WTC11 (cell line): ENCODE measurements at regions not wholly inside any gene's neighbourhood (a gene's known extent, or its start where the extent isn't known, plus 50 kb on each side); places are given as distances from the start of the nearest gene placed in this dataset.

Source experiments
- ATAC-seq: fragments of 200-7000 bp; cut with Tn5 transposase; 2 replicates; pipeline ENCODE4 v1.10.0; 2021; ENCODE audit warnings: mild to moderate bottlenecking, moderate library complexity
- CTCF ChIA-PET: fragments of 300-600 bp; sonication (Branson Sonifier 250); formaldehyde crosslinking; loops from one replicate; lab custom pipeline; 2021; ENCODE audit warnings: antibody characterized with exemption; lab: Charles Lee
- POLR2A ChIA-PET: fragments of 350-600 bp; sonication (Branson Sonifier 250); formaldehyde crosslinking; loops from one replicate; lab custom pipeline; 2021; ENCODE audit warnings: antibody characterized with exemption; lab: Charles Lee
- DNase-seq: peaks from one replicate; pipeline ENCODE4 v3.0.0; 2021; ENCODE audit warnings: low spot score
- H3K27ac Mint-ChIP-seq: 2 replicates; pipeline ENCODE4 v1.8.0; 2021; ENCODE audit warnings: mixed read lengths
- H3K27me3 Mint-ChIP-seq: 2 replicates; pipeline ENCODE4 v1.8.0; 2021; ENCODE audit warnings: low read depth, mild to moderate bottlenecking, moderate library complexity, mixed read lengths
- H3K36me3 Mint-ChIP-seq: 2 replicates; pipeline ENCODE4 v1.8.0; 2021; ENCODE audit warnings: mixed read lengths
- H3K4me1 Mint-ChIP-seq: 2 replicates; pipeline ENCODE4 v1.8.0; 2022; ENCODE audit warnings: mixed read lengths
- H3K4me3 Mint-ChIP-seq: 2 replicates; pipeline ENCODE4 v1.8.0; 2021; ENCODE audit warnings: mild to moderate bottlenecking, moderate library complexity, mixed read lengths
- H3K9me3 Mint-ChIP-seq: 2 replicates; pipeline ENCODE4 v1.8.0; 2021; ENCODE audit warnings: mixed read lengths
- ARID4B ChIP-seq: sonication (generic); formaldehyde crosslinking; IDR thresholded peaks from 2 replicates; pipeline ENCODE4 v1.8.0; 2023; ENCODE audit warnings: missing genetic modification reagents, mild to moderate bottlenecking, borderline replicate concordance
- CREM ChIP-seq: sonication (generic); formaldehyde crosslinking; IDR thresholded peaks from 2 replicates; pipeline ENCODE4 v1.8.1; 2022; ENCODE audit warnings: mild to moderate bottlenecking, missing genetic modification reagents, moderate library complexity
- ESRRA ChIP-seq: sonication (generic); formaldehyde crosslinking; IDR thresholded peaks from 2 replicates; pipeline ENCODE4 v1.8.1; 2022; ENCODE audit warnings: mild to moderate bottlenecking, missing genetic modification reagents, borderline replicate concordance
- ETV6 ChIP-seq: sonication (generic); formaldehyde crosslinking; IDR thresholded peaks from 2 replicates; pipeline ENCODE4 v1.8.1; 2022; ENCODE audit warnings: mild to moderate bottlenecking, missing genetic modification reagents
- HMGA2 ChIP-seq: fragments of 250-450 bp; sonication (Bioruptor Pico); IDR thresholded peaks from 2 replicates; pipeline ENCODE4 v1.4.0; 2021; ENCODE audit warnings: mild to moderate bottlenecking, moderate library complexity
- HMGXB4 ChIP-seq: sonication (generic); formaldehyde crosslinking; IDR thresholded peaks from 2 replicates; pipeline ENCODE4 v1.8.1; 2023; ENCODE audit warnings: mild to moderate bottlenecking, moderate library complexity, missing genetic modification reagents
- IRF2 ChIP-seq: sonication (generic); formaldehyde crosslinking; IDR thresholded peaks from 2 replicates; pipeline ENCODE4 v1.8.0; 2022; ENCODE audit warnings: low read depth, missing genetic modification reagents, borderline replicate concordance
- KAT7 ChIP-seq: sonication (generic); formaldehyde crosslinking; IDR thresholded peaks from 2 replicates; pipeline ENCODE4 v1.8.1; 2023; ENCODE audit warnings: missing genetic modification reagents, mild to moderate bottlenecking, borderline replicate concordance
- NFE2L1 ChIP-seq: sonication (generic); formaldehyde crosslinking; IDR thresholded peaks from 2 replicates; pipeline ENCODE4 v1.8.1; 2023; ENCODE audit warnings: missing genetic modification reagents
- NR3C1 ChIP-seq: sonication (generic); formaldehyde crosslinking; conservative IDR thresholded peaks from 2 replicates; pipeline ENCODE4 v1.8.1; 2023; ENCODE audit warnings: low read depth, mild to moderate bottlenecking, missing genetic modification reagents
- PRDM15 ChIP-seq: sonication (generic); formaldehyde crosslinking; IDR thresholded peaks from 2 replicates; pipeline ENCODE4 v1.8.0; 2022; ENCODE audit warnings: missing genetic modification reagents
- PREB ChIP-seq: sonication (generic); formaldehyde crosslinking; IDR thresholded peaks from 2 replicates; pipeline ENCODE4 v1.8.1; 2022; ENCODE audit warnings: mild to moderate bottlenecking, missing genetic modification reagents, moderate library complexity, borderline replicate concordance
- RELA ChIP-seq: sonication (generic); formaldehyde crosslinking; IDR thresholded peaks from 2 replicates; pipeline ENCODE4 v1.8.1; 2022; ENCODE audit warnings: missing genetic modification reagents, mild to moderate bottlenecking, borderline replicate concordance
- TEAD4 ChIP-seq: sonication (generic); formaldehyde crosslinking; IDR thresholded peaks from 2 replicates; pipeline ENCODE4 v1.8.0; 2022; ENCODE audit warnings: mild to moderate bottlenecking, missing genetic modification reagents
- ZBTB43 ChIP-seq: sonication (generic); formaldehyde crosslinking; IDR thresholded peaks from 2 replicates; pipeline ENCODE4 v1.8.1; 2023; ENCODE audit warnings: mild to moderate bottlenecking, missing genetic modification reagents
- ZMAT4 ChIP-seq: fragments of 250-450 bp; sonication (Bioruptor Pico); IDR thresholded peaks from 2 replicates; pipeline ENCODE4 v1.9.0; 2021; ENCODE audit warnings: mild to moderate bottlenecking
- ZNF281 ChIP-seq: sonication (generic); formaldehyde crosslinking; IDR thresholded peaks from 2 replicates; pipeline ENCODE4 v1.8.0; 2023; ENCODE audit warnings: mild to moderate bottlenecking, missing genetic modification reagents
- ZNF416 ChIP-seq: fragments of 250-450 bp; sonication (Bioruptor Pico); IDR thresholded peaks from 2 replicates; pipeline ENCODE4 v1.9.0; 2021; ENCODE audit warnings: mild to moderate bottlenecking, inconsistent platforms

- TF ChIP-seq HMGXB4 (no peak), ETV6 (no peak), ARID4B (no peak), KAT7 (CRISPR knock-in tag) (no peak), PRDM15 (no peak), HMGA2 (CRISPR knock-in tag) (no peak), RELA (CRISPR knock-in tag) (no peak), TEAD4 (no peak), ESRRA (CRISPR knock-in tag) (no peak)
- peaks cover 13% of the 10 kb centered on the region for H3K4me1 Mint-ChIP-seq
- no peaks in the 10 kb centered on the region for H3K27me3 Mint-ChIP-seq
- no peaks in the 10 kb centered on the region for H3K9me3 Mint-ChIP-seq
- no peaks in the 10 kb centered on the region for H3K36me3 Mint-ChIP-seq
- CTCF ChIA-PET: interaction anchor here (1.2 kb wide), 1 partner anchor 253 kb away, joined by 4 read pairs; no protein-coding TSS in a partner anchor
- H3K27ac Mint-ChIP-seq: no peak overlapping the region
- H3K4me3 Mint-ChIP-seq: no peak overlapping the region
- no peak for DNase-seq
- no peak for ATAC-seq
- POLR2A ChIA-PET: no interaction called here
These were observed 91.9 kb upstream of the NPY start for GRCh38 chr7:24192053-24192452.

- Mint-ChIP-seq H3K27me3 (no peaks in the 10 kb centered on the region), H3K9me3 (no peaks in the 10 kb centered on the region), H3K4me3 (no peak overlapping the region), H3K36me3 (no peaks in the 10 kb centered on the region), H3K27ac (no peak overlapping the region), H3K4me1 (peaks cover 13% of the 10 kb centered on the region)
- no peak for ATAC-seq
- no peak for DNase-seq
- POLR2A ChIA-PET: no interaction called here
- TF ChIP-seq IRF2 (CRISPR knock-in tag): no peak
- TF ChIP-seq ZNF281: no peak
- no peak for TF ChIP-seq PREB (CRISPR knock-in tag)
- TF ChIP-seq CREM (CRISPR knock-in tag): no peak
- TF ChIP-seq ZMAT4 (CRISPR knock-in tag): no peak
- TF ChIP-seq NFE2L1: no peak
- no peak for TF ChIP-seq ZNF416
- no peak for TF ChIP-seq ZBTB43 (CRISPR knock-in tag)
- TF ChIP-seq NR3C1 (CRISPR knock-in tag): no peak
- CTCF ChIA-PET: interaction anchor here (1.2 kb wide), 1 partner anchor 254 kb away, joined by 4 read pairs; no protein-coding TSS in a partner anchor
These were observed 91.3 kb upstream of the NPY start for GRCh38 chr7:24192691-24193090.
